ENCODE measurements at regions not wholly inside any gene's neighbourhood (a gene's known extent, or its start where the extent isn't known, plus 50 kb on each side); places are given as distances from the start of the nearest gene placed in this dataset.

DNA sequence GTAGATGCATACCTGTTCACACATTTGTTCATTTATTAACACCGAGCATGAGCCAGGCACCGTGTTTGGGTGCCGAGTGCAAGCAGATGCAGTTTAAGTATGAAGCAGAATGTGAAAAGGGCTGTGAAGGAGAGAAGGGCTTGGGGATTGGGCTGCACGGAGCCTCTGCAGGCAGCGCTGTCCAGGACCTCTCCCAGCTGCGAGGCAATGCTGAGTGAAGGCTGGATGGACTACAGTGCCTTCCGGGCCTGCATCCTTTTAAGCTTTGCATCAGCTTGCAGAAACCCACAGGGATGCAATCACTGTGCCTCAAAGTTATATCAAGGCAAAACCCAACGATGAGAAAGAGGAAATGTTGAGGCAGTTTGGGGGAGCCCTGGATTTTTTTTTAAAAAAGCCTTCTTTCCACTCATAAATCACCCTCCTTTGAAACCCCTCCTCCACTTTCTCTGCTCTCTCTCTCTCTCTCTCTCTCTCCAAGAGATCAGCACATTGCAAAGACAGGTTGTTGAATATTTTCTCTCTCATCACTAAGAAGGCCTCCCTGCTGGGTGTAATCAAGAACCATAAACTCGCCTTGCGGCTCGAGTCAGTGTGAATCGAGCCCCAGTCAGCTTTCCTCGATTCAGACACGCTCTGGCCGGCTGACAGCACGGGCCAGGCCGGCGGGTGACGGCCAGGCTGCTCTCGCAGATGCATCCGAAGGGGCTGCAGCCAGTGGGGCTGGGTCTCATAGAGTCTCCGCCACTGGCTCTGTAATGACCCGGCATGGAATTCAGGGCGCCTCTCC is 89.2 kb upstream of the POU3F1 start:
- TF ChIP-seq EZH2 (IDR thresholded peaks at IDR 0.05; ENCODE audit: low read length, missing control alignments), result no peak
- no peak for TF ChIP-seq CTCF (conservative IDR thresholded peaks at IDR 0.05 in 1 of 2, IDR thresholded peaks at IDR 0.05 in 1 of 2; ENCODE audit: low read depth in 1 of 2, low read length in 2 of 2)

Measured in fibroblast of lung (primary cell).